GM21528 (cell line): ENCODE measurements at regions not wholly inside any gene's neighbourhood (a gene's known extent, or its start where the extent isn't known, plus 50 kb on each side); places are given as distances from the start of the nearest gene placed in this dataset.
"Not testable (repeated sequence)": the region's sequence is repeated elsewhere in the genome, so short reads cannot be mapped to it uniquely, and the experiment has no call there.

ENCODE experiments used
- ATAC-seq: cut with Tn5 transposase; IDR thresholded peaks from one replicate; pipeline ENCODE4 v1.9.1; 2021; ENCODE audit warnings: mild to moderate bottlenecking, moderate library complexity; ENCODE audit not compliant: unreplicated experiment, low FRiP score

GRCh38 chr5:97234380-97234779, 51.3 kb upstream of the RIOK2 start:
- ATAC-seq = not testable (repeated sequence)

- no peak for ATAC-seq
Observed at GRCh38 chr5:97242341-97242740, 59.3 kb upstream of the RIOK2 start.

- no peak for ATAC-seq
Observed at GRCh38 chr5:97243353-97243752, 60.3 kb upstream of the RIOK2 start.

GRCh38 chr5:97245386-97245785, 62.3 kb upstream of the RIOK2 start:
- no peak for ATAC-seq

GRCh38 chr5:97250113-97250512, 67.1 kb upstream of the RIOK2 start:
- ATAC-seq = no peak

- no peak for ATAC-seq
Observed at GRCh38 chr5:97266076-97266475, 83.0 kb upstream of the RIOK2 start.

GRCh38 chr5:97266576-97266975, 83.5 kb upstream of the RIOK2 start:
- no peak for ATAC-seq

GRCh38 chr5:97267767-97268166, 84.7 kb upstream of the RIOK2 start:
- no peak for ATAC-seq

GRCh38 chr5:97276474-97277120, 93.5 kb upstream of the RIOK2 start:
- no peak for ATAC-seq

GRCh38 chr5:97281257-97281656, 98.2 kb upstream of the RIOK2 start:
- no peak for ATAC-seq

GRCh38 chr5:97297063-97297703, 114.1 kb upstream of the RIOK2 start:
- peak; percentile 95 for ATAC-seq

- no peak for ATAC-seq
Observed at GRCh38 chr5:97297704-97298091, 114.7 kb upstream of the RIOK2 start.

GRCh38 chr5:97301181-97301580, 118.1 kb upstream of the RIOK2 start:
- ATAC-seq = not testable (repeated sequence)

- ATAC-seq = no peak
Observed at GRCh38 chr5:97338729-97339128, 155.7 kb upstream of the RIOK2 start.

- ATAC-seq = peak; percentile 94
Observed at GRCh38 chr5:97355775-97356174, 172.7 kb upstream of the RIOK2 start.

GRCh38 chr5:97363577-97363976, 180.5 kb upstream of the RIOK2 start:
- no peak for ATAC-seq

- ATAC-seq = no peak
Observed at GRCh38 chr5:97364731-97365130, 181.7 kb upstream of the RIOK2 start.

GRCh38 chr5:97365163-97365845, 182.3 kb upstream of the RIOK2 start:
- no peak for ATAC-seq

- ATAC-seq = no peak
Observed at GRCh38 chr5:97365918-97366317, 182.9 kb upstream of the RIOK2 start.

- ATAC-seq = no peak
Observed at GRCh38 chr5:97375959-97376358, 192.9 kb upstream of the RIOK2 start.

- ATAC-seq = no peak
Observed at GRCh38 chr5:97377582-97377981, 194.5 kb upstream of the RIOK2 start.

GRCh38 chr5:97383996-97384395, 200.9 kb upstream of the RIOK2 start:
- no peak for ATAC-seq
